CD4-positive, alpha-beta T cell (primary cell): ENCODE measurements at regions not wholly inside any gene's neighbourhood (a gene's known extent, or its start where the extent isn't known, plus 50 kb on each side); places are given as distances from the start of the nearest gene placed in this dataset.
A peak's percentile ranks its signal among the peaks of the same experiment; 100 is the strongest.

ENCODE experiments used
- ATAC-seq: fragments of 200-7000 bp; cut with Tn5 transposase; one replicate; pipeline ENCODE4 v1.10.0; 2022; ENCODE audit warnings: mild to moderate bottlenecking; ENCODE audit not compliant: poor library complexity
- CTCF ChIA-PET: fragments of 350-600 bp; sonication (Branson Sonifier 250); formaldehyde crosslinking; loops from one replicate; lab custom pipeline; 2021; ENCODE audit warnings: antibody characterized with exemption, inconsistent platforms; lab: Charles Lee
- POLR2A ChIA-PET: fragments of 350-600 bp; sonication (Branson Sonifier 250); formaldehyde crosslinking; loops from one replicate; lab custom pipeline; 2021; ENCODE audit warnings: antibody characterized with exemption, inconsistent platforms; lab: Charles Lee
- DNase-seq, 14 experiments: peaks; one replicate each; pipeline ENCODE4 v3.0.0-alpha.2; 2013 to 2020; ENCODE audit warnings: mixed read lengths in 2 of 14
- H3K27ac ChIP-seq, 2 donors: one replicate each; pipeline versions ENCODE4 v1.5.1 to v1.7.0; 2013; ENCODE audit warnings: low read length in 2 of 2, low read depth in 1 of 2, mild to moderate bottlenecking in 1 of 2
- H3K27me3 ChIP-seq, 2 experiments: 1 replicate in 1 of 2; 2 replicates in 1 of 2; pipeline versions ENCODE4 v1.6.1 to v1.7.0; 2013; ENCODE audit warnings: low read length in 2 of 2, control low read depth in 1 of 2, mild to moderate bottlenecking in 1 of 2, moderate library complexity in 1 of 2; ENCODE audit not compliant: insufficient read depth in 2 of 2, control insufficient read depth in 1 of 2
- H3K36me3 ChIP-seq: one replicate; pipeline ENCODE4 v1.6.1; 2013; ENCODE audit warnings: low read length, control low read depth; ENCODE audit not compliant: insufficient read depth
- H3K4me1 ChIP-seq: one replicate; pipeline ENCODE4 v1.6.1; 2013; ENCODE audit warnings: low read length, control low read depth; ENCODE audit not compliant: insufficient read depth
- H3K4me3 ChIP-seq: one replicate; pipeline ENCODE4 v1.5.1; 2013; ENCODE audit warnings: mild to moderate bottlenecking, low read length, moderate library complexity
- H3K9me3 ChIP-seq, 2 experiments: 1 replicate in 1 of 2; 2 replicates in 1 of 2; pipeline versions ENCODE4 v1.6.1 to v1.7.0; 2013; ENCODE audit warnings: low read length in 2 of 2, mild to moderate bottlenecking in 2 of 2, control low read depth in 1 of 2, moderate library complexity in 1 of 2; ENCODE audit not compliant: control insufficient read depth in 1 of 2, insufficient read depth in 1 of 2
- H3K27ac Mint-ChIP-seq: one replicate; pipeline ENCODE4 v1.8.0; 2020; ENCODE audit warnings: mixed read lengths
- H3K27me3 Mint-ChIP-seq: one replicate; pipeline ENCODE4 v1.8.0; 2021; ENCODE audit warnings: mixed read lengths
- H3K36me3 Mint-ChIP-seq: one replicate; pipeline ENCODE4 v1.8.0; 2021; ENCODE audit warnings: low read depth, mixed read lengths
- H3K4me1 Mint-ChIP-seq: one replicate; pipeline ENCODE4 v1.8.0; 2021; ENCODE audit warnings: low read depth, mixed read lengths
- H3K4me3 Mint-ChIP-seq: one replicate; pipeline ENCODE4 v1.8.0; 2020; ENCODE audit warnings: mild to moderate bottlenecking, mixed read lengths
- H3K9me3 Mint-ChIP-seq: one replicate; pipeline ENCODE4 v1.8.0; 2020; ENCODE audit warnings: mixed read lengths
- CTCF ChIP-seq: fragments of 200-600 bp; IDR thresholded peaks from one replicate; pipeline ENCODE4 v1.8.0; 2022; ENCODE audit warnings: antibody characterized with exemption, mild to moderate bottlenecking
- intact Hi-C, 2 experiments: fragments of 100-400 bp; cut with DNase I in 1 of 2; cut with micrococcal nuclease in 1 of 2; formaldehyde crosslinking; loops; one replicate each; pipeline versions ENCODE4 v1.15.1 to v1.9.0; 2023 to 2025; cut with DNase I, micrococcal nuclease

DNA sequence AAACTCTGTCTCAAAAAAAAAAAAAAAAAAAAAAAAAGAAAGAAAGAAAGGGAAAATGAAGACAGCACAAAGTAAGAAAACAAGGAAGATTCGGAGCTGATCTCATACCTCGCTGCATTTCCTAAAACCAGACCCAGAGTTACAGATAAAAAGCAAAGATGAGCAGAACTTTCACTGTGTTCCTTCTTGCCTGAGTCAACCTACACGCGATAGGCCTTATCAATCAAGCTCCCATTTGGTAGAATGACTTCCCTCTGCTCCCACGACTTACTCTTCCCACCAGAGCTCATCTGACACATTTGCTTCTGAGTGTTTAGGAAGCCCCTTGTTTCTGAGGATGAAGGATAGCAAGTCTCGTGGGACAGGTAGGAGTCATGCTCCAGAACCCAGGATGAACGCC is 302.9 kb downstream of the TFAP2A start:
- Mint-ChIP-seq H3K27me3 (peaks cover 31% of the 10 kb centered on the region), H3K4me3 (no peak overlapping the region), H3K27ac (no peak overlapping the region), H3K4me1 (no peaks in the 10 kb centered on the region), H3K9me3 (no peaks in the 10 kb centered on the region), H3K36me3 (no peaks in the 10 kb centered on the region)
- intact Hi-C loops, result no loop called here
- Histone ChIP-seq H3K4me3 (no peak overlapping the region), H3K27me3 (no peaks in the 10 kb centered on the region), H3K27ac (no peak overlapping the region), H3K9me3 (peaks cover 0 to 12% of the 10 kb centered on the region in 2 experiments), H3K4me1 (no peaks in the 10 kb centered on the region), H3K36me3 (no peaks in the 10 kb centered on the region)
- CTCF ChIA-PET, result no interaction called here
- no peak for TF ChIP-seq CTCF
- DNase-seq, result no peak
- POLR2A ChIA-PET, result no interaction called here
- ATAC-seq, result no peak

DNA sequence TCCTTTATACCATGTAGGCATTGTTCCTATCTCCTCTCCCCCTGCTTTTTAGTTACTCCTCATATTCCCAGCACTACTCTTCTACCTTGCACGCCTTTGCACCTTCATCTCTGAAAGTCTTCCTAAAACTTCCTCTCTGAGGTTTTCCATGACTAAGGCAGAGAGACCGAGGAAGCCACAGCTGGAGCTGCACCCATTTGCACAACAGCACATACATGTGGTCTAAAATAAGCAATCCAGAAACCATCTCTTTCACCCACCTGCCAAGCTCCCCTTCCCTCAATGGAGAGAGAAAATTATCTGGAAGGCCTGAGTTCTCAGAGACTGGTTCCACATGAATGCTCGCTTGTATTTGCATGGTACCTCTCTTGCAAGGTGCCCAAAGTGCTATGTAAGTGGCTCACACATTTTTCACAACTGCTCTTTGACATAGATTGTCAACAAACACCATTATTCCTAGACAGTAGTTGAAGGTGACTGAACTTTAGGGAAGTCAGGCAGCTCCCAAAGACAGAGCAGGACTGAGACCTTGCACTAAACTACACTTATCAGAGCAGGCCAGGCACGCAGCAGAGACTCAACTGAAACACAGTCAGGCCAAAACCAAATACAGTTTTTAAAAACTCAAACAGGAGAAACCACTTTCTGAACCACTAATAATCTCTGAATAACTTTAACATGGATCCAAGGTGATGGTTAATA is 313.2 kb downstream of the TFAP2A start:
- intact Hi-C loops, result no loop called here
- Mint-ChIP-seq H3K36me3 (no peaks in the 10 kb centered on the region), H3K27me3 (no peaks in the 10 kb centered on the region), H3K27ac (no peak overlapping the region), H3K9me3 (no peaks in the 10 kb centered on the region), H3K4me1 (no peaks in the 10 kb centered on the region), H3K4me3 (no peak overlapping the region)
- Histone ChIP-seq H3K36me3 (no peaks in the 10 kb centered on the region), H3K27ac (no peak overlapping the region), H3K4me1 (no peaks in the 10 kb centered on the region), H3K9me3 (peaks cover 0 to 8% of the 10 kb centered on the region in 2 experiments), H3K4me3 (no peak overlapping the region), H3K27me3 (peaks cover 0 to 2% of the 10 kb centered on the region in 2 experiments)
- no peak for DNase-seq
- CTCF ChIA-PET, result no interaction called here
- no peak for TF ChIP-seq CTCF
- POLR2A ChIA-PET, result no interaction called here
- no peak for ATAC-seq

- no peak for TF ChIP-seq CTCF
- peaks cover 0 to 8% of the 10 kb centered on the region in 2 experiments for H3K9me3 ChIP-seq
- CTCF ChIA-PET, result no interaction called here
- no peaks in the 10 kb centered on the region for H3K36me3 ChIP-seq
- intact Hi-C loops, result no loop called here
- H3K27ac ChIP-seq, result no peak overlapping the region
- Mint-ChIP-seq H3K36me3 (no peaks in the 10 kb centered on the region), H3K4me1 (no peaks in the 10 kb centered on the region), H3K27ac (no peak overlapping the region), H3K4me3 (no peak overlapping the region), H3K9me3 (no peaks in the 10 kb centered on the region), H3K27me3 (no peaks in the 10 kb centered on the region)
- ATAC-seq (no peak), DNase-seq (peak in 1 of 14 experiments; percentile 5)
- H3K4me3 ChIP-seq, result no peak overlapping the region
- H3K27me3 ChIP-seq, result peaks cover 0 to 2% of the 10 kb centered on the region in 2 experiments
- POLR2A ChIA-PET, result no interaction called here
- no peaks in the 10 kb centered on the region for H3K4me1 ChIP-seq
Measured at GRCh38 chr6:10099529-10100140, 315.2 kb downstream of the TFAP2A start.
